RPMI7951 (cell line): ENCODE measurements at regions not wholly inside any gene's neighbourhood (a gene's known extent, or its start where the extent isn't known, plus 50 kb on each side); places are given as distances from the start of the nearest gene placed in this dataset.
"Not testable (repeated sequence)": the region's sequence is repeated elsewhere in the genome, so short reads cannot be mapped to it uniquely, and the experiment has no call there.

Experiments used
- DNase-seq: peaks from one replicate; pipeline ENCODE4 v3.0.0-alpha.2; 2012; ENCODE audit warnings: low read depth

DNA sequence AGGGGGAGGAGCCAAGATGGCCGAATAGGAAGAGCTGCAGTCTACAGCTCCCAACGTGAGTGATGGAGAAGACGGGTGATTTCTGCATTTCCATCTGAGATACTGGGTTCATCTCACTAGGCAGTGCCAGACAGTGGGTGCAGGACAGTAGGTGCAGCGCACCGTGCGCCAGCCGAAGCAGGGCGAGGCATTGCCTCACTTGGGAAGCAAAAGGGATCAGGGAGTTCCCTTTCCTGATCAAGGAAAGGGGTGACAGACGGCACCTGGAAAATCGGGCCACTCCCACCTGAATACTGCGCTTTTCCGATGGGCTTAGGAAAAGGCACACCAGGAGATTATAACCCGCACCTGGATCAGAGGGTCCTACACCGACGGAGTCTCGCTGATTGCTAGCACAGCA lies 121.1 kb upstream of the SESTD1 start:
- DNase-seq = not testable (repeated sequence)

DNA sequence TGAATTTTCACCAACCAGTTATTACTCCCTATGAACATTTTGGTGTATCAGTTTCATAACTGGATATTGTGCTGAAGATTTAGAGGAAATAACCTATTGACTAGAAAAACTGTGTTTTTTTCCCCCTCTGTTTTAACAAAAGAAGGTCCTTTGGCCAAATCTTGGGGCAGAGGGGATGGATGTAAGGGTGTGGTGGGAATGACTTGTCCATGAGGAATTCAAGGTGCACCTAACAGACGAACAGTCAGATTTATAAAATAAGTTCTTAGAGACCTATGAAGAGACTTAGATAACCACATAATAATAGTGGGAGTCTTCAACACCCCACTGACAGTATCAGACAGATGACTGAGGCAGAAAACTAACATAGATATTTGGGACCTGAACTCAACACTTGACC lies 119.3 kb upstream of the SESTD1 start:
- DNase-seq = no peak

DNA sequence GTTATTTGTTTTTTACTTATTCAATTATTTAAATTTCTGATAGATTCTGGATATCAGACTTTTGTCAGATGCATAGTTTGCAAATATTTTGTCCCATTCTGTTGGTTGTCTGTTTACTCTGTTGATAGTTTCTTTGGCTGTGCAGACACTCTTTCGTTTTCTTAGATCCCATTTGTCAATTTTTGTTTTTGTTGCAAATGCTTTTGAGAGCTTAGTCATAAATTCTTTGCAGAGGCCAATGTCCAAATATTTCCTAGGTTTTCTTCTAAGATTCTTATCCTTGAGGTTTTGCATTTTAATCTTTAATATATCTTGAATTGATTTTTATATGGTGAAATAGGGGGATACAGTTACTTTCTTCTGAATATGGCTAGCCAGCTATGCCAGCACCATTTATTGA lies 112.7 kb upstream of the SESTD1 start:
- no peak for DNase-seq

DNA sequence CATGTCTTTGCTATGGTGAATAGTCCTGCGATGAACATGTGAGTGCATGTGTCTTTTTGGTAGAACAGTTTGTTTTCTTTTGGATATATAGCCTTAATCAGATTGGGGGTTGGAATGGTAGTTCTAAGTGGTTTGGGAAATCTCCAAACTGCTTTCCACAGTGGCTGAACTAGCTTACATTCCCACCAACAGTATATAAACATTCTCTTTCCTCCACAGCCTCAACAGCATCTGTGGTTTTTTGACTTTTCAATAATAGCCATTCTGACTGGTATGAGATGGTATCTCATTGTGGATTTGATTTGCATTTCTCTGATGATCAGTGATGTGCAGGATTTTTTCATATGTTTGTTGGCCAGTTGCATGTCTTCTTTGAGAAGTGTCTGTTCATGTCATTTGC lies 112.2 kb upstream of the SESTD1 start:
- DNase-seq = peak; percentile 33

DNA sequence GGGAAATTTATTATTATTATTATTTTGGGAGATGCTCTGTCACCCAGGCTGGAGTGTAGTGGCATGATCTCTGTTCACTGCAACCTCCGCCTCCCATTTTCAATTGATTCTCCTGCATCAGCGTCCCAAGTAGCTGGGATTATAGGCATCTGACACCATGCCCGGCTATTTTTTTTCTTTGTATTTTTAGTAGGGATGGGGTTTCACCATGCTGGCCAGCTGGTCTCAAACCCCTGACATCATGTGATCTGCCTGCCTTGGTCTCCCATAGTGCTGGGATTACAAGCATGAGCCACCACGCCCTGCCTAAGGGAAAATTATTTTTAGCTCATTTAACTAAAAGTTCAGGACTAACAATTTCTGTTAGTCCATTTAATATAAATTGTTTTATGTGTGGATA lies 109.2 kb upstream of the SESTD1 start:
- DNase-seq = no peak

DNA sequence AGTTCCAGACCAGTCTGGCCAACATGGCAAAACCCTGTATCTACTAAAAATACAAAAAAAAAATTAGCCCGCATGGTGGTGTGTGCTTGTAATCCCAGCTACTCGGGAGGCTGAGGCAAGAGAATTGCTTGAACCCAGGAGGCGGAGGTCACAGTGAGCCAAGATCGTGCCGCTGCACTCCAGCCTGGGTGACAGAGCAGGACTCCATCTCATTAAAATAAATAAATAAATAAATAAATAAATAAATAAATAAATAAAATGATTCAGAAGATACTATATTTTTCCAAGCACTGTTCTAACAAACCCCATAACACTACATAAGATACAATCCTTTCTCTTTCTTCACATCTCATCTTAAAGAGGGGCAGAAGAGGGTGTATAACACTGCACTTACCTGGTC lies 100.9 kb upstream of the SESTD1 start:
- not testable (repeated sequence) for DNase-seq

DNA sequence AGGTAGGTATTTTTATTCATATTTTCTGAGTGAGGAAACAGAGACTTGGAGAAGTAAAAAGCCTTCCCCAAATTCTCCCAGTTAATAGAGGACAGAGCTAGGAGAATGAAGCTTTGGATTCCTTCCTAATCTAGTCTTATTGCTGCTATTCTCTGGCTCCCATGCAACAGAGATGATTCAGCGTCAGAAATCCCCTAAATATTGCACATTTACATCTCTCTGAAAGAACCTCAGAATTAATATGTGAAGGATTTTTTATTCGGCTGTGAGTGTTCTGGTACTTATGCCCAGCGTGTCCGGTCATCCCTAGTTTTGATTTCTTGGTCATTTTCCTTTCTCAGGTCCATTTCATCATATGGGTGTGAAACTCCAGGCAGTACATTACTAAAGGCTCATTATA lies 91.2 kb upstream of the SESTD1 start:
- DNase-seq = no peak

DNA sequence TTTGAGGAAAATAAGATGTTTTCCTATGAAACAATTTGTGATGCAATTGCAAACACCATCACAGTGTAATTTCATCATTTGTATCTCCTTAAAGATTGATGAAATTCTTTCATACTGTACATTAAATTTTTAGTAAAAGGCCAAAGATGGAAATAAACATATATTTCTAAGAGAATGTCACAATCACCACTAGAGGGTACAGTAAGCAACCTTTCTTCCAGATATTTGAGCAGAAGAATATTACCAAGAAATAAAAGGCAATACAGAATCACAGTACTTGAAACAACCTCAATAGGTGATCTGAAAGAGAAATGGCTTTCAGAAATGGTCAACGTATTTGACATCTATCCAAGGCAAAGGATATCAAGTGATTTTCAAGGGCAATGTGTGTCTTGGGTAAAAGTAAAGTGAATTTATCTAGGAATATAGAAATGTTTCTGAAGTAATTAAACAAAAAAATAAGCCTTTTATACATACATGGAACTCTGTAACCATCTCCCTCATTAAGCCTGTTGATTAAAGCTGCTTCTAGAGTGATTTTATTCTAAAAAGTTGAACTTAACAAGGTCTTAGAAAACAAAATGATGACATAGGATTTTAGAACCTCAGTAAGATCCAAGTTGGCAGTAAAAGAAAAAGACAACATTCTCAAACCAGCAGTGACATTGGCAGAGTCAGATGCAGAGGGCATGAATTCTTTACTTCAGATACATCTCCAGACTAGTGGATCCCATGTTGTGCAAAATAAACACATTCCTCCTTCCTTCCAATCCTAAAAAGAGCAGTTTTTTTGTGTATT lies 90.3 kb upstream of the SESTD1 start:
- DNase-seq = no peak

DNA sequence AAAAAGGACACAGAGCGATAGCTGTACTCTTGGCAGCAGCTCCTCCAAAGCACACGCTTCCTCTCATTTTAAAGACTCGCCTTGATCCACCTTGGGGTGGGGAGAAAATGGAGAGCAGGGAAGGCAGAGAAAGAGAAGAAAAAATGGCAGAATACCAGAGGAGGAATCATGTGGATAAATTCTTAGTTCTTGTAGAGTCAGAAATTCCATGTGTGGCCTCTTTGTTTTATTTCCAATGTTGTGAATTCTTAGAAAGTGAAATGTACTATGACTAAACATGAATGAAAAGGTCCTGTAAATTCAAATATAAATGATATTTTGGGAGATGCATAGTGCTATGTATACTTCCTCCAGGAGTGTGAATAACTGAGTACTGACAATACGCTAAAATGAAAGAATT lies 89.7 kb upstream of the SESTD1 start:
- no peak for DNase-seq

DNA sequence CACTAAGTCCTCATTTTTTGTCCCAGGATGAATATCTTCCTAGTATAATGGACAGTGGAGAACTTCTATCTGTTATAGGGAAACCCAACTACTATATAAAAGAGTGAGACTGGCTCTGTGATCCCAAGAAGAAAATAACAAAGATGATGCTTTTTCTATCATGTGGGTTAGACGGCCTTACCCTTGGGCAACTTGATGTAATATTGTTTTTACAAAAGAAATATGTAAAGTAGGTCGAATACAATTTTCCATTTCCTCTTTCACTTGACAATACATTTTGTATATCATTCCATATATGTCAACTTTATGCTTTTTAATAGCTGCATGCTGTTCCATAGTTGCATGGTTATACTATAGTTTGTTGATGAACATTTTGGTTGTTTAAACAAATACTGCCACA lies 87.5 kb upstream of the SESTD1 start:
- DNase-seq = no peak

DNA sequence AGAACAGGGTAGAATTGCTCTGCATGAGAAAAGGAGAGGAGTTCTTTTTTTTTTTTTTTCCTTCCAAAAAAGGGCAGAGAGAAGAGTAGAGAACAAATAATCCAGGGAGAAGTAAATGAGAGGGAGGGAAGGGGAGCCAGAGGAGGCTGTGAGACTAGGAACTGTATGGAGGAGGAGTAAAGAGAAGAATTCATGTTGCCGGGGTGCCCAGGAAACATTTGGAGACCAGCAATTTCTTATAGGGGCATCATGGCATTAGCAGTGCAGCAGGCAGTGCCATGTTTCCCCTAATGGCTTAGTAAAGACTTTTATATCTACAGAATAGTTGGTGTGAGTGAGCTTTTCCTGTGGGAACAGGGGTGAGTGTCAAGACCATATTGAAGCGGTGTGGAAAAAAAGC lies 86.4 kb upstream of the SESTD1 start:
- DNase-seq = no peak

DNA sequence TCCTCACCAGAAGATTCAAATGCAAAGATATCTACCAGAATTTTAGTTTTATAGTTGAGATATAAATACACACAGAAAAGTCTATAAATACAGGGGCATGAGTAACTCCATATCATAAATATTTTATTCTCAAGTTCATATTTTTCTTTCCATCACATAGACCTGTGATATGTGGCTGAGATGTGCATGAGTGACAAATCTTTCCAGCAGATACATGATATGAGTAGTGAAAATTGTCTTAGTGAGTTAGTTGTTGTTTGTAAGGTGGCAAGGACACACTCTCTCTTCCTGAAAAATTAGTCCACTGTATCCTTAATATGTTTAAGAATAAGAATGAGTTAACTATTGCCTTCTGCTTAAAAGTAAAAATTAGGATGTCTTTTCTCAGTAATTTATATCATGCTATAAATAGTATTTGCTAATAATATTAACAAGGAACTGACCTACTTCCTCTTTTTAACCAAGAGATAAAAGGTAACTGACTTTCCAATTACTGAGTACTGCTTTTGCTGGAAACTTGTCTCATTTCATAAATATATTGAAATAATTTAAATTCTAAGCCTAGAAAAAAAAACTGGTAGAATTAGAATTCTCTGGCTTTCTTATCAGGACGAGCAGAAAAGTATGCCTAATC lies 85.2 kb upstream of the SESTD1 start:
- no peak for DNase-seq

DNA sequence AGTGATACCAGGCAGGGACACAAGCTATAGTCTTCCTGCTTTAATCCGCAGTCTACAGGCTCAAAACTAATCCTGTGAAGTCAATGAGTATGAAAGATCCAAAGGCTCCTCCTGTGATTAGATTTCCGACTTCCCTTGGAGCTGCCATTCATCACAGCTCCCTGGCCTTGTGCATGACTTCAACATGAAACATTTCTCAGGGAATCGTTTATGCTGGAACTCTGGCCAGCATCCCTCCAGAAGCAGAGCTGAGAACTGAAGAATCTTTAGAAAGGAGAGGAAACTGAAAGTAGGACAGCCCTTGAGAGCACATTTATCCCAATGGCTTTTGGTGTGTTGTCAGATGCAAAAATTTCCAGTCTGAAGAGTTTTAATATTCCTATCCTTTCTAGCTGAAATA lies 84.3 kb upstream of the SESTD1 start:
- DNase-seq = no peak

DNA sequence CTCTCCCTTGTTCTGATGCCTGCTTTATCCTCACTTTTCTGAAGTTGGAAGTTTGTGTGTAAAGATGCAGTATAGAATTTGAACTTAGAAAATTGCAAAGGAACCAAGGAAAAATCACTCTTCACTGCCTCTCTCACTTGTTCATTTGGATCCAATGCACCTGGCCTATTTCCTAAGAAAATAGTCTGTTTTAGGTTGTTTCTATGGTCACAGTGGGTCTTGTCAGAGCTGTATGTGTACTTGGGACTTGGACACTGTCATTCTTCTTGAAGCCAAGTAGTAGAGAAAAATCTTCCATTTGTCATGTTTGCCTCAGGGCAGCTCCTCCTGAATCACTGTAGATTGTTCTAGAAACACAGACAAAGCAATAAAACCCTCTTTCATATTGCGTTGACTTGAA lies 80.3 kb upstream of the SESTD1 start:
- peak; percentile 55 for DNase-seq

DNA sequence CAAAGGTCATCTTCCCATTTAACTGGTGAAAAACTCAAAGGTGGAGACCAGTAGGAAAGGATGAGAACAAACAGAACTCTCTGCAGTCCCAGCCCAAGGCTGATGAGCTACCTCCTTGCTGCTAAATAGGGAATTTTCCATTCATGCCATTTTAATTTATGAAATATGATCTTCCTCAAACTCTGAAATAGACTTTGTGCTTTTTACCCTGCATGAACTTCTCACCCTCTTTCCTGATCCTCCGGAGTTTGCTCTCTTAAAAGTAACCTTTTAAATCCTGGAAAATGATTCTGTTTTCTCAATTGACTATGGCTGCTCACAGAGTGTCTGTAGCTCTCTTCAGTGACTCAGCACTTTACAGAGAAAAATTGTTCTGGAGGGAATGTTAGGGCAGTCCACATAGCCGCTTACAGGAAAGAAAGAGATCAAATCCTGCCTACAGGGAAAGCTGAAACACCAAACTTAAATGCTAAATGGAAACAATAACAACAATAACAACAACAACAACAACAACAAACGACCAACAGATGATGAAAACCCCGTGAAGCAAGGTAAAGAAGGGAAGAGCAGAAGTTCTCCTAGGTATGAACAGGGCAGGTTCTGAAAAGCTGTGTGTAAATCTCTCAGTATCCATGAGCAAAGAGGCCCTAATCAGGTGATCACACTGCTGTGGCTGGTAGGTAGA lies 79.8 kb upstream of the SESTD1 start:
- DNase-seq = peak; percentile 37

DNA sequence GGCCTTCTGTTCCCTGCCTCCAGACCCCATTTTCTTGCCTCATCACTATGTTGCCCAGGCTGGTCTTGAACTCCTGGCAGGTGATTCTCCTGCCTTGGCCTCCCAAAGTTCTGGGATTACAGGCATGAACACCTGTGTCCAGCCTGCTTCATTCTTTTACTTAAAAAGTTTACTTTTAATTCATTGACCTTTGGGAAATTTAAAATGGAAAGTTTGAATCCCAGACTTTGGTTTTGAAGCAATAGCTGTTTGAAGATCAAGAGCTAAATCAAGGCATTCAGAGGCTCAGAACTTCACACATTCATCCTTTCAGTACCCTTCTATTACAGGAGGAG lies 79.3 kb upstream of the SESTD1 start:
- DNase-seq = no peak

DNA sequence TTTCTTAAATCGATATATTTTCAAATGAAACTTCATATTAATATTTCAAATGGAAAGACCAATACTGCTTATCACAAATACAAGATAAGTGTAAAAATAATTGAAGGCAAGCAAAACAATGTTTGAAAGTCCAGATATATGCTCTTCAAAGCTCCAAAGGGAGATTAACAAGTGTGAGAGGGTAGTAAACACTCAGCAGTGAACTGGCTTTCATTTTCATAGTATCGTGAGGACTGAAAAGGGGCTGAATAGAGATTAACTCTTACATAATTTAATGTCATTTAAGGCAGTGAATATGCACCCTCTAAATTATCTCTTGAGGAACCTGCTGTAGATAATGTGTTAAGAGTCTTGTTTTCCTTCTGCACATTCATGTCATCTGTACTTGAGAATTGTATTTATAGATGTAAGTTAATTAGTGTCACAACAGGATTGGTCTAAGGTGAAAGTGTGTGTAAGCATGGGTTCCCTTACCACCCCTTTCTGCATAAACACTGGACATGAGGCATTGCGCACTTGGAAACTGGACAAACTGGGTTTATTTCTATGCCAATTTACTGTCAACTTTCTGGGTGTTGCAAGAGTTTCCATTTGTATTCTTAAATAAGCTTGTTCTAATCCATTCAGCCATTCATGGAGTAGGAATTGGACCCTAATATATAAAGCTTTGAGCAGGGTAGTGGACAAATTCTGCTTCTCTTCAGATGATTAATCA lies 76.7 kb upstream of the SESTD1 start:
- no peak for DNase-seq

DNA sequence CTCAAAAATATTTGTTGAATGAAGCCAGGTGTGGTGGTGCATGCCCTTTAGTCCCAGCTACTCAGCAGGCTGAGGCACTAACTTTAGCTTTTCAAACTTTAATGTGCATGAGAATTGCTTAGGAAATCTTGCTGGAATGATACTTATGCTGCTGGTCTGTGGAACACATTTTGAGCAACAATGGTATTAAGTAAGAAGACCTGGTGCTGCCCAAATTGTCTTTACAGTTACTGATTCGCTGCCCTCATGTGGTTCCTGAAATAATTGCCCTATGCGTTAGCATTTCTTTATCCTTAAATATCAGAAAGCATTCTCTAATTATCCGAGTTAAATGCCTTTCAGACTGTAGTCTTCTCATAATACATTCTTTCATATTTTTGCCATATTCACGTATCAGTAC lies 76.0 kb upstream of the SESTD1 start:
- peak; percentile 35 for DNase-seq

DNA sequence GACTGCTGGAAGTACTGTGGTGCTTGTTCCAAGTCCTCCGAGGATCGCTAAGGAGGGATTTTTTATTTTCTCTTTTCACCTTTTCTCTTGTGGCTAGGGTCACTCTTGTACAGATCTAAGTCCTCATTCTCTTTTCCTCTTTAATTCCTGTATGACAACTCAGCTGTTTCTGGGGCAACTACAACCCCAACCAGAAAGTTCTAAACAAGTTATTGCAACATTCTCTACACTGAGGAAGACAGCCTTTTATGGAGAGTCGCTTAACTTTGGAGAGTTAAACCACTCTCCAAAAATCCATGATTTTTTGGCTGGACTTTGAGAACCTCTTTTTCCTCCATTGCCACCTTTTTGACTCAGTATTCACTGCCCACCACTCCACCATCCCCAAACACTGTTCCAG lies 74.0 kb upstream of the SESTD1 start:
- DNase-seq = no peak

DNA sequence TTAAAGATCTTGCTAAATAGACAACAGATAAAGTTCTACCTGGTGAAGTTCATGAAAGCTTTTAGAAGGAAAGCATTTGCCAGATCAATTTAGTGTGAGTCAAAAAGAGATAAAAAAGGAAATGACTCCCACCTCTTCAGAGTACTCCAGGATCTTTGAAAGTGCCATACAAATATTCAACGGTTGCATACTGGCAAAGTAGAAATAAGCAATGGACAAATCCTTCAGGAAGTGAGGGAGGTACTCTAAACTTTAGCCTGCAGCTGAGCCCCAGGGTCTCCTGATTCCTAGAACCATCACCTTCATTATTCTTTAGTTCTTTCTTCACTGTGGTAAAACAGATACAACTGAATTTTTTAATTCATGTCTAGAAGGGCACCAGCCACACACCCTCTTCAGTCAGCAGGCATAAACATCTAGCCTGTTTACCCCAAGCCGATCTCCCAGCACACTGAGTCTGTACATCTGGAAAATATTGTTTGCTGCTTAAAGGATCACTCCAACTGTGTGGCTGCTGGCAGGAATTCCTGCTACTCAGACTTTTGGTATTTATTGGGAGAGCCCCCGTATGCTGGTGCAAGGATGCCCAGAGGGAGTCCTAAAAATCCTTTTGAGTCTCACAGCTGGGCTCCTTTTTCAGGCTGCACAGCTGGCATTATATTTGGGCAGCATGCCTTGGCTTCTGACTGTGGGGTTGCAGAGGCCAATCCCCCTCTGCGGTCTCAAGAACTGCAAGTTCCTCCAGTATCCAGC lies 72.3 kb upstream of the SESTD1 start:
- peak; percentile 90 for DNase-seq

DNA sequence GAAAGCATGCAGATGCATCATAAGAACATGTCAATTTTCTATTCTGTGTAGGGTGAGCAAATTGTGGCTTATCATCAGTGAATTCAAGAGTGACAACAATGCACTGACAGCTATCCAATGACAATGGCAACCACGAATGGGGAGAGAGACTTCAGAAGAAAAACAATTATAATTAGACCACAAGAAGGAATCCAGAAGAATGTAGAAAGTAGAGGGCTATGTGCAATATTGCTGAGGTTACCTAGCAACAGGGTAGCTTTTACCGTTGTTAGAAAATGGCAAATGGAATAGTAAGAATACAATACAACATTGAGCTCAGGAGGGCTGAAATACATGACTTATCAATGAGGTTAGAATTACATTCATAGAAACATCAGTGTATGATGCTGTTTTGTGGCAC lies 71.1 kb upstream of the SESTD1 start:
- DNase-seq = no peak

DNA sequence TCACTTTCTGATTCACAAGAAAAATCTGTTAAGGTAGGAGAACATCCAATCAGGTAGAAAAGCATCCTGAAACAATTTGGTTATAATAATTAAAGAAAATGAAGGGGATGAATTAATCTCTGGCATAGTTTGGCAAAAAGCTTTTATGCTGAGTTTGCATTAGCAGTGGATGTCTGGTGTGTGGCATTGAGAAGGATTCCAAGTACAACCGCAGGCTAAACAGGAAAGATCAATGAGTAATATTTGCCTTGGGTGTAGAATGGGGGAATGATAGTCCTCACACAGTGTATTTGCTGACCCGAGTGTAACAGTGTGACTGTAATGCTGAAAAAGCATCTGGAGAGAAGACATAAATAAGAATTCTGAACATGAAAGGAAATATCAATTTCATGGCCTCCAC lies 68.3 kb upstream of the SESTD1 start:
- peak; percentile 73 for DNase-seq
